Activated B cell treated with CpG ODN at 0.5 μM for 24 hours (primary cell): ENCODE measurements at regions not wholly inside any gene's neighbourhood (a gene's known extent, or its start where the extent isn't known, plus 50 kb on each side); places are given as distances from the start of the nearest gene placed in this dataset.

Experiments
- ATAC-seq: fragments of 200-7000 bp; cut with Tn5 transposase; one replicate; pipeline ENCODE4 v1.10.0; 2021; ENCODE audit warnings: low read depth, mild to moderate bottlenecking, moderate library complexity
- CTCF ChIA-PET: fragments of 350-600 bp; sonication (Branson Sonifier 250); formaldehyde crosslinking; loops from one replicate; lab custom pipeline; 2021; ENCODE audit warnings: antibody characterized with exemption; lab: Charles Lee
- POLR2A ChIA-PET: fragments of 350-600 bp; sonication (Branson Sonifier 250); formaldehyde crosslinking; loops from one replicate; lab custom pipeline; 2021; ENCODE audit warnings: antibody characterized with exemption; lab: Charles Lee
- DNase-seq: peaks from one replicate; pipeline ENCODE4 v3.0.0; 2022
- H3K27ac Mint-ChIP-seq: one replicate; pipeline ENCODE4 v1.8.0; 2020; ENCODE audit warnings: mixed read lengths
- H3K27me3 Mint-ChIP-seq: one replicate; pipeline ENCODE4 v1.8.0; 2021; ENCODE audit warnings: mixed read lengths
- H3K36me3 Mint-ChIP-seq: one replicate; pipeline ENCODE4 v1.8.0; 2021; ENCODE audit warnings: low read depth, mixed read lengths
- H3K4me1 Mint-ChIP-seq: one replicate; pipeline ENCODE4 v1.8.0; 2021; ENCODE audit warnings: mixed read lengths
- H3K4me3 Mint-ChIP-seq: one replicate; pipeline ENCODE4 v1.8.0; 2020; ENCODE audit warnings: mild to moderate bottlenecking, mixed read lengths
- H3K9me3 Mint-ChIP-seq: one replicate; pipeline ENCODE4 v1.8.0; 2020; ENCODE audit warnings: mixed read lengths
- CTCF ChIP-seq: fragments of 200-600 bp; IDR thresholded peaks from one replicate; pipeline ENCODE4 v1.8.0; 2022; ENCODE audit warnings: antibody characterized with exemption, mild to moderate bottlenecking
- intact Hi-C: fragments of 100-400 bp; cut with micrococcal nuclease; formaldehyde crosslinking; loops from one replicate; pipeline ENCODE4 v1.15.1; 2024

DNA sequence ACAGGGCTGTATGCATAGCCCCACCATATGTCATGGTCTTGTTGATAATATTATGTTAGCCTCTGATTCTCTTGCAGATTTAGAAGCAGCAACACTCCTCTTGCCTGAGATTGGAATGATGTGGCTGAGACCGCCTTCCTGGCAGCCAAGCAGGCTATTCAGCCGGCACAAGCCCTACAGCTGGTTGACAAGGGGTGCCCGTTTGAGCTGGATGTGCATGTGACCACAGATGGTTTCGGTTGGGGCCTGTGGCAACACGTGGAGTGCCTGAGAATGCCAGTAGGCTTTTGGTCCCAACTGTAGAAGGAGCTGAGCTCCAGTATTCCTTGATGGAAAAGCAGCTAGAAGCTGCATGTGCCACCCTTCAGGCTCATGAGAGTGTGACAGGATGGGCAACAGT is 303.6 kb upstream of the POU3F2 start:
- ChIA-PET CTCF (no interaction called here), POLR2A (no interaction called here)
- Mint-ChIP-seq H3K4me3 (no peak overlapping the region), H3K36me3 (no peaks in the 10 kb centered on the region), H3K9me3 (no peaks in the 10 kb centered on the region), H3K27me3 (no peaks in the 10 kb centered on the region), H3K27ac (no peak overlapping the region), H3K4me1 (no peaks in the 10 kb centered on the region)
- no peak for TF ChIP-seq CTCF
- DNase-seq (no peak), ATAC-seq (no peak)
- intact Hi-C loops, result no loop called here

DNA sequence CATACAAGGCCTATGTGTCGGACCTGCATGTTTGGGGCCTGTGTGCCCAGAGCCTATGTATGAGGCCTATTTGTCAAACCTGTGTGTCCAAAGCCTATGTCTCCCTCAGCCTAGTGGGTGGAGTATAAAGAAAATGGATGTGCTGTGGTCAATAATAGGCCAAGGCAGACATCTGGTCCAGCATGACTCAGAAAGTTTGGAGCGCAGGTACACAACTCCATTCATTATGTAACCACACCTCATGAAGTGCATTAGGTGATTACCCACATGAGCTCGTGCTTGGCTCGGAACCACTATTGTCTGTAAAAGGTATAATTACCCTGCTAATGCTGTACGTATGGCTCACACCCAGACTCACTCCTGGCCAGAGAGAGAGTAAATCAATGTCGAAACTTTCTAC is 302.4 kb upstream of the POU3F2 start:
- no peak for DNase-seq
- Mint-ChIP-seq H3K4me3 (no peak overlapping the region), H3K27me3 (no peaks in the 10 kb centered on the region), H3K27ac (no peak overlapping the region), H3K4me1 (no peaks in the 10 kb centered on the region), H3K9me3 (no peaks in the 10 kb centered on the region), H3K36me3 (no peaks in the 10 kb centered on the region)
- no peak for ATAC-seq
- intact Hi-C loops, result no loop called here
- ChIA-PET POLR2A (no interaction called here), CTCF (no interaction called here)
- TF ChIP-seq CTCF, result no peak

GRCh38 chr6:98539741-98540140 is 294.6 kb upstream of the POU3F2 start:
- H3K9me3 Mint-ChIP-seq, result peaks cover 2% of the 10 kb centered on the region
- intact Hi-C loops, result no loop called here
- H3K27me3 Mint-ChIP-seq, result no peaks in the 10 kb centered on the region
- no peaks in the 10 kb centered on the region for H3K36me3 Mint-ChIP-seq
- POLR2A ChIA-PET, result no interaction called here
- CTCF ChIA-PET, result no interaction called here
- no peak overlapping the region for H3K27ac Mint-ChIP-seq
- DNase-seq (no peak), ATAC-seq (no peak)
- no peaks in the 10 kb centered on the region for H3K4me1 Mint-ChIP-seq
- TF ChIP-seq CTCF, result no peak
- H3K4me3 Mint-ChIP-seq, result no peak overlapping the region

DNA sequence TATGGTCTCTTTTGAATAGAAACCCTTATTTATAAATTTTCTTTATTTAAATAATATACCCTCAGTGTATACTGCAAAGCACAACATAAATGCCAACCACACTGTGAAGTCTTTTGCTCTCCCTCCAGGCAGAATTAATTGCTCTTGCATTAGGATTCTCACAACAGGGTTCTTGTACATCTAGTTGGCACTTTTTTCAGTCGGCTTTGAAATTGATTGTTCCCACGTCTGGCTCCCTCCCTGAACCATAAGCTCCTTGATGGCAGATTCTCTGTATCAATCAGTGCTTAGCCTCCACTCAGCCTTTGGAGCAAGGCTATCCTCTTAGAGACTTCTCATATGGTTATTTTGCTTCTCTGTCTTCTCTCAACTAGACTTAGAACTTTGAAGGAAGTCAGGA is 288.0 kb upstream of the POU3F2 start:
- Mint-ChIP-seq H3K36me3 (no peaks in the 10 kb centered on the region), H3K27me3 (peaks cover 2% of the 10 kb centered on the region), H3K4me3 (no peak overlapping the region), H3K9me3 (no peaks in the 10 kb centered on the region), H3K4me1 (no peaks in the 10 kb centered on the region), H3K27ac (no peak overlapping the region)
- ChIA-PET CTCF (no interaction called here), POLR2A (no interaction called here)
- TF ChIP-seq CTCF, result no peak
- intact Hi-C loops, result no loop called here
- DNase-seq (no peak), ATAC-seq (no peak)

DNA sequence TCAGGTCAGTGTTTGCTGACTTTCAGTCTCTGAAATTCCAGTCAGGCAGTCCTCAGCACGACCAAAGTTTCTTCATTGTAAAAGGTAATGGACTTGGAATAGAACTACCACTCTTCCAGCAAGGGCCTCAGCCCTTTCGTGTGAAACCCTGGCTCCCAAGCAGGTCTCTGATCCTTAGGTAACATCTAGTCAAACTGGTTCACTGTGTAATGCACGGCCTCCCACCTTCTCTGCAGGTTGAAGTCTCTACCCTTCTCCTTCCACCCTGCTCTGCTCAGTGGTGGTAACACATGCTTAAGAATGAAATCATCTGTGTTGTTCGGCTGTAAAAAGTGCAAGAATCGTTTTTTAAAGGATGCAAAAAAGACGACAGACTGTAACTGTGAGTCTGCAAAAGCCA is 287.2 kb upstream of the POU3F2 start:
- H3K36me3 Mint-ChIP-seq, result no peaks in the 10 kb centered on the region
- POLR2A ChIA-PET, result no interaction called here
- H3K4me3 Mint-ChIP-seq, result no peak overlapping the region
- no peak overlapping the region for H3K27ac Mint-ChIP-seq
- no peaks in the 10 kb centered on the region for H3K9me3 Mint-ChIP-seq
- peaks cover 2% of the 10 kb centered on the region for H3K27me3 Mint-ChIP-seq
- CTCF ChIA-PET, result no interaction called here
- no peak for DNase-seq
- intact Hi-C loops, result no loop called here
- ATAC-seq, result no peak
- H3K4me1 Mint-ChIP-seq, result no peaks in the 10 kb centered on the region
- no peak for TF ChIP-seq CTCF
